ENCODE measurements at regions not wholly inside any gene's neighbourhood (a gene's known extent, or its start where the extent isn't known, plus 50 kb on each side); places are given as distances from the start of the nearest gene placed in this dataset.

DNA sequence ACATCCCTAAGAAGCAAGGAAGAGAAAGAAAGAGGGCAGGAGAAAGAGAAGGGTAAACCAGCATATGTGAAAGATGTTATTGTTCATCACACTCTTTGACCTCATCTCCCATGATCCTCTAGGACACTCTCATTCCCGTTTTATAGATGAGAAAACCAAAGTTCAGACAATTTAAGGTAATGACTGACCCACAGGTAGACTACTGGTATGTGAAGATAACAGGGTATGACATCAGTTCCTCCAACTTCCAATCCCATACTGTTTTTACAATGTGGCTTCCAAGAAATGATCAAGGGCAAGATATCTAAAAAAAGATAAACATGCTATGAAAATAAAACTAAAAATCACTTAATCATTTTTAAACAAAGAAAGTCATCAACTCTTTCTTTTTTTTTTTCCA, 95.2 kb upstream of the TNFSF4 start:
- Histone ChIP-seq H3K9ac (ENCODE audit: insufficient read depth, low read length) (no peak overlapping the region), H3K79me2 (ENCODE audit: control insufficient read depth, insufficient read depth, low read length) (no peaks in the 10 kb centered on the region), H3K27me3 (ENCODE audit: control insufficient read depth, insufficient read depth, low read length) (no peaks in the 10 kb centered on the region), H3K4me1 (ENCODE audit: control insufficient read depth, extremely low read depth, insufficient read depth, low read length) (no peaks in the 10 kb centered on the region), H3K4me3 (replicated peaks in 1 of 4; ENCODE audit: control extremely low read depth in 1 of 4, insufficient read depth in 1 of 4, low read depth in 3 of 4, low read length in 4 of 4) (no peak overlapping the region), H2AFZ (ENCODE audit: low read length) (no peak overlapping the region), H3K4me2 (ENCODE audit: extremely low read depth, insufficient read depth, low read length) (no peak overlapping the region), H3K36me3 (ENCODE audit: control insufficient read depth, insufficient read depth, low read length) (no peaks in the 10 kb centered on the region), H3K9me3 (ENCODE audit: control insufficient read depth, insufficient read depth, low read depth, low read length) (no peaks in the 10 kb centered on the region), H4K20me1 (ENCODE audit: control insufficient read depth, extremely low read depth, insufficient read depth, low read length) (no peaks in the 10 kb centered on the region), H3K27ac (ENCODE audit: insufficient read depth, low read length) (no peak overlapping the region)
- DNase-seq (ENCODE audit: low read depth in 2 of 2), result peak in 1 of 2 donors; percentile 47
- TF ChIP-seq, protein P1, sequence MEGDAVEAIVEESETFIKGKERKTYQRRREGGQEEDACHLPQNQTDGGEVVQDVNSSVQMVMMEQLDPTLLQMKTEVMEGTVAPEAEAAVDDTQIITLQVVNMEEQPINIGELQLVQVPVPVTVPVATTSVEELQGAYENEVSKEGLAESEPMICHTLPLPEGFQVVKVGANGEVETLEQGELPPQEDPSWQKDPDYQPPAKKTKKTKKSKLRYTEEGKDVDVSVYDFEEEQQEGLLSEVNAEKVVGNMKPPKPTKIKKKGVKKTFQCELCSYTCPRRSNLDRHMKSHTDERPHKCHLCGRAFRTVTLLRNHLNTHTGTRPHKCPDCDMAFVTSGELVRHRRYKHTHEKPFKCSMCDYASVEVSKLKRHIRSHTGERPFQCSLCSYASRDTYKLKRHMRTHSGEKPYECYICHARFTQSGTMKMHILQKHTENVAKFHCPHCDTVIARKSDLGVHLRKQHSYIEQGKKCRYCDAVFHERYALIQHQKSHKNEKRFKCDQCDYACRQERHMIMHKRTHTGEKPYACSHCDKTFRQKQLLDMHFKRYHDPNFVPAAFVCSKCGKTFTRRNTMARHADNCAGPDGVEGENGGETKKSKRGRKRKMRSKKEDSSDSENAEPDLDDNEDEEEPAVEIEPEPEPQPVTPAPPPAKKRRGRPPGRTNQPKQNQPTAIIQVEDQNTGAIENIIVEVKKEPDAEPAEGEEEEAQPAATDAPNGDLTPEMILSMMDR (conservative IDR thresholded peaks at IDR 0.05 in 1 of 2, IDR thresholded peaks at IDR 0.05 in 1 of 2; ENCODE audit: low read depth in 1 of 2, low read length in 2 of 2), result no peak
- no peak for TF ChIP-seq EZH2 (IDR thresholded peaks at IDR 0.05; ENCODE audit: low read length, missing control alignments)

DNA sequence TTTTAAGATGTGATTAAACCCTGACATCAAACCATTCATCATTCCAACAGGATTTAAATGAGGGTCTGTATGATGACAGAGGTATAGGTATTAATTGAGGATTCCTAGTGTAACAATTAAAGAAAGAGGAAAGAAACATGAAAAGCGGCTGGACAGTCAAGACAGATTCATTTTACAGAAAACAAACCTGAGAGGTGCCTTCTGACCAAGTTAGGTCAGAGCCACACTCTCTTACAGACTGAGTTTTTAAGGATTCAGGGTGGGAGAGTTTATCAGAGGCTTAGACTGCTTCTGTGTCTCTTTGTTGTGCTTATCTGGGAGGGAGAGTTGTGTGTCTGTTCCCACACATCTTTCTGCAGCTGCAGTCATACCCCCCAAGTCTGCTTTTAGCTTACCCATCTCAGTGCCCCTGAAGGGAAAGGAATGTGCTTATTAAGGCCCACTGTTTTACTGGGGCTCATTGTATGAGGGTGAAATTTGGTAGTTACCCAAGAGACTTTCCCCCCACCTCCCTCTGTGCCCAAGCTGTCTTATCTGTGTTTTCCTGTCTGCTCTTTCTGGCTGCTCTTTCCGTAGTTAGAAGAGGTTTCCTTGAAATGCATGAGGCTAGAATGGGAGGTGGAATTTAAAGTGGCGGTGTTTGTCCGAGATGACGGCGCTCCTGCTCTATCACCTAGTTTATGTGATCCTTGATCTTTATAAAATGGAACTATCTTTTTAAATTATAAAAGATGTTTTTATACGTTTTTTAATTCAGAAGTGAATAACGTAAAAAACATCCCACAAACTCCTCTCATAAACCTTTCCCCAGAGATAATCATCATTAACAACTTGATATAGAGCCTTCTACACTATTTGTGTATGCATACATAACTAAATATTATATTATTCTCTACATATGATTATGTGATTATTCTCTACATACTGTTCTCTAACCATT, 96.0 kb upstream of the TNFSF4 start:
- H3K4me2 ChIP-seq (ENCODE audit: extremely low read depth, insufficient read depth, low read length), result no peak overlapping the region
- DNase-seq (ENCODE audit: low read depth in 2 of 2), result peak in 1 of 2 donors; percentile 27
- H3K27ac ChIP-seq (ENCODE audit: insufficient read depth, low read length), result no peak overlapping the region
- H3K36me3 ChIP-seq (ENCODE audit: control insufficient read depth, insufficient read depth, low read length), result no peaks in the 10 kb centered on the region
- H3K9me3 ChIP-seq (ENCODE audit: control insufficient read depth, insufficient read depth, low read depth, low read length), result no peaks in the 10 kb centered on the region
- H2AFZ ChIP-seq (ENCODE audit: low read length), result no peak overlapping the region
- TF ChIP-seq, protein P1 (conservative IDR thresholded peaks at IDR 0.05 in 1 of 2, IDR thresholded peaks at IDR 0.05 in 1 of 2; ENCODE audit: low read depth in 1 of 2, low read length in 2 of 2), result no peak
- no peak for TF ChIP-seq EZH2 (IDR thresholded peaks at IDR 0.05; ENCODE audit: low read length, missing control alignments)
- H3K4me1 ChIP-seq (ENCODE audit: control insufficient read depth, extremely low read depth, insufficient read depth, low read length), result no peaks in the 10 kb centered on the region
- H3K27me3 ChIP-seq (ENCODE audit: control insufficient read depth, insufficient read depth, low read length), result no peaks in the 10 kb centered on the region
- no peaks in the 10 kb centered on the region for H3K79me2 ChIP-seq (ENCODE audit: control insufficient read depth, insufficient read depth, low read length)
- no peak overlapping the region for H3K4me3 ChIP-seq (replicated peaks in 1 of 4; ENCODE audit: control extremely low read depth in 1 of 4, insufficient read depth in 1 of 4, low read depth in 3 of 4, low read length in 4 of 4)
- no peak overlapping the region for H3K9ac ChIP-seq (ENCODE audit: insufficient read depth, low read length)
- H4K20me1 ChIP-seq (ENCODE audit: control insufficient read depth, extremely low read depth, insufficient read depth, low read length), result no peaks in the 10 kb centered on the region

DNA sequence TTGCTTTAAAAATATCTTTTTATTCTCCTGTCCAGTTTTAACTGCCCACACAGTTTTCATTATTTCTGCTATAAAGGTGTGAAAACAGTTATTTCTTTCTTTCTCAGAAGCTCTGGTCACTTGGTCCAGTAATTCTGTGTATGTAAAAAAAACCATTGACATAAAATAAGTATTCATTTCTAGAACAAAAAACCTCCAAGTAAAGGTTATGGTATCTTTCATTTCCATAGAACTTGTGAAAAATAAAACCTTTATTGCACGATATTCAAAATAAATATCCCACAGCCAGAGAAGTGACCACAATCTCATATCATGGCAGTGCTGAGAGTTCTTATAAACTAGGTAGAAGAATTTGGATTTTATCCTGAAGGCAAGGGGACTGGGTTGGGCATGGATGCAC, 96.9 kb upstream of the TNFSF4 start:
- no peak overlapping the region for H2AFZ ChIP-seq (ENCODE audit: low read length)
- no peak overlapping the region for H3K4me2 ChIP-seq (ENCODE audit: extremely low read depth, insufficient read depth, low read length)
- DNase-seq (ENCODE audit: low read depth in 2 of 2), result no peak
- no peak overlapping the region for H3K4me3 ChIP-seq (replicated peaks in 1 of 4; ENCODE audit: control extremely low read depth in 1 of 4, insufficient read depth in 1 of 4, low read depth in 3 of 4, low read length in 4 of 4)
- H4K20me1 ChIP-seq (ENCODE audit: control insufficient read depth, extremely low read depth, insufficient read depth, low read length), result no peaks in the 10 kb centered on the region
- no peaks in the 10 kb centered on the region for H3K9me3 ChIP-seq (ENCODE audit: control insufficient read depth, insufficient read depth, low read depth, low read length)
- no peak overlapping the region for H3K9ac ChIP-seq (ENCODE audit: insufficient read depth, low read length)
- no peak overlapping the region for H3K27ac ChIP-seq (ENCODE audit: insufficient read depth, low read length)
- no peak for TF ChIP-seq EZH2 (IDR thresholded peaks at IDR 0.05; ENCODE audit: low read length, missing control alignments)
- H3K4me1 ChIP-seq (ENCODE audit: control insufficient read depth, extremely low read depth, insufficient read depth, low read length), result no peaks in the 10 kb centered on the region
- H3K79me2 ChIP-seq (ENCODE audit: control insufficient read depth, insufficient read depth, low read length), result no peaks in the 10 kb centered on the region
- H3K36me3 ChIP-seq (ENCODE audit: control insufficient read depth, insufficient read depth, low read length), result no peaks in the 10 kb centered on the region
- H3K27me3 ChIP-seq (ENCODE audit: control insufficient read depth, insufficient read depth, low read length), result no peaks in the 10 kb centered on the region

Data from fibroblast of lung (primary cell).